ENCODE measurements at regions not wholly inside any gene's neighbourhood (a gene's known extent, or its start where the extent isn't known, plus 50 kb on each side); places are given as distances from the start of the nearest gene placed in this dataset.
"Not testable (repeated sequence)": the region's sequence is repeated elsewhere in the genome, so short reads cannot be mapped to it uniquely, and the experiment has no call there.

DNA sequence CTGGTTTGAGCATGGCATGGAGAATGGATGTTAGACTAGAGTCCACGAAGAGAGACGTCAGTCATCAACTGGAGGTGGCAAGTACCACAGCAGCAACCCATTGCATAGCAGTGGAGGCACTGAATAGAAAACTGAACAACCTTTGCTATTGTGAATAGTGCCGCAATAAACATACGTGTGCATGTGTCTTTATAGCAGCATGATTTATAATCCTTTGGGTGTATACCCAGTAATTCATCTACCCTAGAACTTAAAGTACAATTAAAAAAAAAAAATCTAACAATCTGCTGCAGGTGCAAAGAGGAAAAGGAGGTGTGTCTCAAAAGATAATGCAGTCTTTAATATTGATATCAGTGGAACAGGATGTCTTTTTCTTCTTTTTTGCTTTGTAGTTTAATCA is 443.4 kb upstream of the ISX start:
- no peak for DNase-seq
- 16 to 23% methylated on average over 4 of the region's 4 CpGs for WGBS, 2 experiments (ENCODE audit: low coverage in 1 of 2, low lambda C conversion rate in 2 of 2, missing lambda C conversion rate in 2 of 2)

DNA sequence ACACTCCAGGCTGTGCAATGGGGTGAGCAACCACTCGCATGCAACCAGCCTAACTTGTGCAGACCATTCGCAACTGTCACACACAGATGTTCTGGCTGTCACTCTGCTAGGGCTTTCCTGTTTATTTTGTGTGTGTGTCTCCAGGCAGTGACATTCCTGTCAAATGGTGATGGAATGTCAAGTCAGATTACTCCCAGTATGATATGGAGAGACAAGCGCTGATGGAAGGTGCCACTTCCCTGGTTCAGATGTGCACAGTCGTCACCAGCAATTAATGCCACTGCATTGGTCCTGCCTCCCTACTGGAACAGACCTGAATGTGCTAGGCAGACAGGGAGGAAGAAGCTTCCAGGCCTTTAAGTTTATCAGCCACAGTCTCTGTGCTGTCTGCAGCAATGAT is 442.4 kb upstream of the ISX start:
- Histone ChIP-seq H3K4me3 (no peak overlapping the region), H3K27ac (no peak overlapping the region)
- in situ Hi-C loops (cut with MboI) = no loop called here

More for the DNA sequence above, 443.4 kb upstream of the ISX start:
- H3F3A ChIP-seq (ENCODE audit: insufficient read depth) = no peaks in the 10 kb centered on the region
- H3K9me3 ChIP-seq (ENCODE audit: low read depth) = no peaks in the 10 kb centered on the region
- in situ Hi-C loops (cut with MboI) = no loop called here
- no peaks in the 10 kb centered on the region for H3K9me2 ChIP-seq (ENCODE audit: insufficient read depth)
- H3K4me3 ChIP-seq = no peak overlapping the region
- H3K27ac ChIP-seq = no peak overlapping the region
- TF ChIP-seq EZH2 (IDR thresholded peaks at IDR 0.05; ENCODE audit: insufficient read depth, poor library complexity, severe bottlenecking) (no peak), EZH2phosphoT487 (IDR thresholded peaks at IDR 0.05; ENCODE audit: insufficient read depth, low read depth) (no peak)
- no peak overlapping the region for H3K9ac ChIP-seq
- H2AFZ ChIP-seq = no peak overlapping the region
- no peaks in the 10 kb centered on the region for H3K4me1 ChIP-seq (ENCODE audit: insufficient read depth)
- no peak overlapping the region for H3K4me2 ChIP-seq (ENCODE audit: unreplicated experiment)
- no peaks in the 10 kb centered on the region for H3K79me2 ChIP-seq (ENCODE audit: insufficient read depth)
- no peaks in the 10 kb centered on the region for H4K20me1 ChIP-seq (ENCODE audit: insufficient read depth)
- H3K27me3 ChIP-seq (replicated peaks; ENCODE audit: insufficient read depth) = no peaks in the 10 kb centered on the region
- H3K36me3 ChIP-seq (ENCODE audit: low read depth) = no peaks in the 10 kb centered on the region

DNA sequence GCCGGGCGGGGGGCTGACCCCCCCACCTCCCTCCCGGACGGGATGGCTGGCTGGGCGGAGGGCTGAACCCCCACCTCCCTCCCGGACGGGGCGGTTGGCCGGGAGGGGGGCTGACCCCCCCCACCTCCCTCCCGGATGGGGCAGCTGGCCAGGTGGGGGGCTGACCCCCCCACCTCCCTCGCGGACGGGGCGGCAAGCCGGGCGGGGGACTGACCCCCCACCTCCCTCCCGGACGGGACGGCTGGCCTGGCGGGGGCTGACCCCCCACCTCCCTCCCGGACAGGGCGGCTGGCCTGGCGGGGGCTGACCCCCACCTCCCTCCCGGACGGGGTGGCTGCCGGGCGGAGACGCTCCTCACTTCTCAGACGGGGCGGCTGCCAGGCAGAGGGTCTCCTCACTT is 440.1 kb upstream of the ISX start:
- H3K79me2 ChIP-seq (ENCODE audit: insufficient read depth); H3K9me2 ChIP-seq (ENCODE audit: insufficient read depth); H3K36me3 ChIP-seq (ENCODE audit: low read depth); H2AFZ ChIP-seq; H3K9ac ChIP-seq; in situ Hi-C loops (cut with MboI); H3K4me2 ChIP-seq (ENCODE audit: unreplicated experiment); H3K9me3 ChIP-seq (ENCODE audit: low read depth); H3K4me1 ChIP-seq (ENCODE audit: insufficient read depth); H4K20me1 ChIP-seq (ENCODE audit: insufficient read depth); H3F3A ChIP-seq (ENCODE audit: insufficient read depth); H3K4me3 ChIP-seq; DNase-seq; H3K27me3 ChIP-seq (replicated peaks; ENCODE audit: insufficient read depth); H3K27ac ChIP-seq: not testable (repeated sequence)
- WGBS, 2 experiments (ENCODE audit: low coverage in 1 of 2, low lambda C conversion rate in 2 of 2, missing lambda C conversion rate in 2 of 2) = 91 to 100% methylated on average over 2 to 24 of the region's 30 CpGs

More for the DNA sequence above, 442.4 kb upstream of the ISX start:
- 21% methylated on average over 4 of the region's 4 CpGs for WGBS, 2 experiments (ENCODE audit: low coverage in 1 of 2, low lambda C conversion rate in 2 of 2, missing lambda C conversion rate in 2 of 2)
- Histone ChIP-seq H3K4me1 (ENCODE audit: insufficient read depth) (no peaks in the 10 kb centered on the region), H3K79me2 (ENCODE audit: insufficient read depth) (no peaks in the 10 kb centered on the region), H3K9me3 (ENCODE audit: low read depth) (no peaks in the 10 kb centered on the region), H4K20me1 (ENCODE audit: insufficient read depth) (no peaks in the 10 kb centered on the region), H3F3A (ENCODE audit: insufficient read depth) (no peaks in the 10 kb centered on the region), H3K27me3 (replicated peaks; ENCODE audit: insufficient read depth) (no peaks in the 10 kb centered on the region), H3K9me2 (ENCODE audit: insufficient read depth) (no peaks in the 10 kb centered on the region), H3K4me2 (ENCODE audit: unreplicated experiment) (no peak overlapping the region), H2AFZ (no peak overlapping the region), H3K36me3 (ENCODE audit: low read depth) (no peaks in the 10 kb centered on the region), H3K9ac (no peak overlapping the region)
- TF ChIP-seq EZH2phosphoT487 (IDR thresholded peaks at IDR 0.05; ENCODE audit: insufficient read depth, low read depth) (no peak), EZH2 (IDR thresholded peaks at IDR 0.05; ENCODE audit: insufficient read depth, poor library complexity, severe bottlenecking) (no peak)
- no peak for DNase-seq

DNA sequence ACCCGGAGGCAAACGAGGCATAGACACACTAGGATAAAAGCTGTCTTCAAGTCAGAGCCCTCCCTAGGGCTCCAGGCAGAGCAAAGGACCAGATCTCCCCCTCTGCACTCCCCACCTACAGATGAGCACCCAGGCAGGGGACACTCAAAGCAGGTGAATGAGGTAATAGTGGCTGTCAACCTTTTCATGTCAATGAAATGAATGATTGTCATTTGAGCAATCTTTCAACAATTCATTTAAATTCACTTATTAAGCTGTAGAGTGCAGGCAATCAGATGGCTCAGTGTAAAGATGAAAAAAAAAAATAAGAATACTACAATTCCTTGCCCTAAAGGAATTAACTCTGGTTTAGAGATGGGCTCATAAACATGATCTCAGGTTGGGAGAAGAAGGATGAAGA is 427.8 kb upstream of the ISX start:
- in situ Hi-C loops (cut with MboI) = no loop called here
- H3K4me3 ChIP-seq = no peak overlapping the region
- no peak overlapping the region for H2AFZ ChIP-seq
- no peaks in the 10 kb centered on the region for H4K20me1 ChIP-seq (ENCODE audit: insufficient read depth)
- H3F3A ChIP-seq (ENCODE audit: insufficient read depth) = no peaks in the 10 kb centered on the region
- no peaks in the 10 kb centered on the region for H3K27me3 ChIP-seq (replicated peaks; ENCODE audit: insufficient read depth)
- TF ChIP-seq EZH2 (IDR thresholded peaks at IDR 0.05; ENCODE audit: insufficient read depth, poor library complexity, severe bottlenecking) = no peak
- no peak for TF ChIP-seq EZH2phosphoT487 (IDR thresholded peaks at IDR 0.05; ENCODE audit: insufficient read depth, low read depth)
- H3K79me2 ChIP-seq (ENCODE audit: insufficient read depth) = no peaks in the 10 kb centered on the region
- no peak for DNase-seq
- H3K4me2 ChIP-seq (ENCODE audit: unreplicated experiment) = no peak overlapping the region
- no peaks in the 10 kb centered on the region for H3K4me1 ChIP-seq (ENCODE audit: insufficient read depth)
- H3K9me3 ChIP-seq (ENCODE audit: low read depth) = no peaks in the 10 kb centered on the region
- 0% methylated on average over 2 of the region's 2 CpGs for WGBS, 2 experiments (ENCODE audit: low coverage in 1 of 2, low lambda C conversion rate in 2 of 2, missing lambda C conversion rate in 2 of 2)
- H3K9ac ChIP-seq = no peak overlapping the region
- H3K36me3 ChIP-seq (ENCODE audit: low read depth) = no peaks in the 10 kb centered on the region
- H3K27ac ChIP-seq = no peak overlapping the region
- H3K9me2 ChIP-seq (ENCODE audit: insufficient read depth) = no peaks in the 10 kb centered on the region

DNA sequence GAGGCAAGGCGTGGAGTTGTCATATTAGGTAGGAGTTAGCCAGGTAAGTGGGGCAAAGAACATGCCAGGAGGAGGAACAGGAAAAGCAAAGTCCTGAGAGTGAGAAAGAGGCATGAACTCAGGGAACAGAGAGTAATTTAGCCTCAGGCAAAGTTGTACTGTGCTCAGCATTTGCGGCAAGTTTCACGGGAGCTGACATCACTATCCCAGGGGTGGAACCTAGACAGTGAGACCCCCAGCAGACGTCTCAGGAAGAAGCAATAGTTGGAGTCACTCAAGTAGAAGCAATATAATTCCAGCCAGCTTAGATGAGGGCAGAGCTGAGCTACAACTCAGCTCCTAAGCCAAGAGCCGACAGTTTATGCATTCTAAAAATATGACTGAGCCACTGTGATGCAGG is 426.0 kb upstream of the ISX start:
- H3K27ac ChIP-seq = no peak overlapping the region
- in situ Hi-C loops (cut with MboI) = no loop called here
- no peaks in the 10 kb centered on the region for H3K9me2 ChIP-seq (ENCODE audit: insufficient read depth)
- no peak overlapping the region for H3K4me2 ChIP-seq (ENCODE audit: unreplicated experiment)
- DNase-seq = no peak
- no peaks in the 10 kb centered on the region for H4K20me1 ChIP-seq (ENCODE audit: insufficient read depth)
- TF ChIP-seq EZH2phosphoT487 (IDR thresholded peaks at IDR 0.05; ENCODE audit: insufficient read depth, low read depth) (no peak), EZH2 (IDR thresholded peaks at IDR 0.05; ENCODE audit: insufficient read depth, poor library complexity, severe bottlenecking) (no peak)
- no peaks in the 10 kb centered on the region for H3K79me2 ChIP-seq (ENCODE audit: insufficient read depth)
- no peaks in the 10 kb centered on the region for H3K9me3 ChIP-seq (ENCODE audit: low read depth)
- no peak overlapping the region for H3K4me3 ChIP-seq
- H3K36me3 ChIP-seq (ENCODE audit: low read depth) = no peaks in the 10 kb centered on the region
- H3K4me1 ChIP-seq (ENCODE audit: insufficient read depth) = no peaks in the 10 kb centered on the region
- WGBS, 2 experiments (ENCODE audit: low coverage in 1 of 2, low lambda C conversion rate in 2 of 2, missing lambda C conversion rate in 2 of 2) = 37% methylated on average over 5 of the region's 5 CpGs
- H3K27me3 ChIP-seq (replicated peaks; ENCODE audit: insufficient read depth) = no peaks in the 10 kb centered on the region
- no peak overlapping the region for H2AFZ ChIP-seq
- H3F3A ChIP-seq (ENCODE audit: insufficient read depth) = no peaks in the 10 kb centered on the region
- no peak overlapping the region for H3K9ac ChIP-seq

Data from GM23248 (cell line).